NCI-H146 (cell line): ENCODE measurements at regions not wholly inside any gene's neighbourhood (a gene's known extent, or its start where the extent isn't known, plus 50 kb on each side); places are given as distances from the start of the nearest gene placed in this dataset.

Experiments used
- DNase-seq: peaks from one replicate; lab custom pipeline; 2025; lab: John Stamatoyannopoulos, UW

DNA sequence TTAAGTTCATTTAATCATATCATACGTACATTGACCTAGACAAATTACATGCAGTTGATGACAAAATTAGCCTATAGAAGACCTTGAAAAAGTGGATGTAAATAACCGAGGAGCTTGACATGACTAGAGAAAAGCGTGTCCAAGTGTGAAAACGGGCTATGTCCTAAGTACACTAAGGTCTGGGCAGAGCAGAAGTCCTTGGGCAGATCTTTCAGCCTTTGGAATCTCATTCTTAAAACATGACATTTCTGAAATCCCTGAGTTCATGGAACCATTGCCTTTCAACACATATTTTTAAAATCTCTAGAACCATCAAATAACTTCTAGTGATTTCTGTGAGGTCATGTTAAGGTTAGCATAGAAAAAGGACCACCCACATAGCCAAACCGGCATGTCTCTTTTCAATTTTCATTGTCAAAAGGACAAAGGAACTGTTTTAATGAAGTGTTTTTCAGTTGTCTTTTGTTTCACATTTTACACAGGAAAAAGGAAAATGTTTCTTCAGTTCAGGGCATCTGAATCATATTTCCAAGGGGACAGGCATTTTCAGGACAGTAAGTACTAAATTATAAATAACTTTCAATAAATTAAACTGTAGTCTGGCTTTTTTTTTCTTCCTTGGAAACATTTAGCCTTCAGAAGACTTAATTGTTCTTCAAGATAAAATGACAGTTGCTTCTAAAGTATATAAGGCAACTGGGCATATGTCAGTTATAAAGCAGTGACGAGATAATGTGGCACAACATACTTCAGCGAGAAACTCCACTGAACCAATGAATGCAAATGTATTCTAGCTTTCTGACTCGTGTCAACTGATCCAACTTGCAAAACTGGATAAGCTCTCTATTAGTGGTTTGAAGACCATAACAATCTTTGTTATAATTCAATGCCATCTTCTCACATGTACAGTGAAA, 416.8 kb downstream of the NFIB start:
- no peak for DNase-seq

GRCh38 chr9:13896047-13896446, 417.9 kb downstream of the NFIB start:
- no peak for DNase-seq

- no peak for DNase-seq
Observed at GRCh38 chr9:13885258-13885657, 428.7 kb downstream of the NFIB start.

DNA sequence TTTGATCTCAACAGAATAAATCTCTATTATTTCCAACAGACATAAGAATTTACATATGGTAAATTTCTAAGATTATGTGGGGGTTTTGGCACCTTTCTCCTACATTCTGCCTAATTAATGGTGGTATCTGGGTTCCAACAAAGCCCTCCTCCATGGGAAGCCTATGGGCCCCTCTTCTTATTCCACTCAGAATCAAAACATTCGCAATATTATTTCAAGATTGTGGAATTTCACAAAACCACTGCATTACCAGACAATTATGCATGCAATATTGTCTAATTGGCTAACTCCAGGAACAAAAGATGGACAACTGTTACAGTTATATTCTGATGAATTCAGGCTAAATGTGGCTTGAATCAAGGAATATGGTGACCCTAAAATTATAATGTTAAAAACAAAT, 434.0 kb downstream of the NFIB start:
- DNase-seq, result no peak

GRCh38 chr9:13879011-13879410, 434.9 kb downstream of the NFIB start:
- no peak for DNase-seq

- DNase-seq, result no peak
Observed at GRCh38 chr9:13878241-13878711, 435.7 kb downstream of the NFIB start.

- no peak for DNase-seq
Observed at GRCh38 chr9:13876741-13877140, 437.2 kb downstream of the NFIB start.

- no peak for DNase-seq
Observed at GRCh38 chr9:13873203-13873602, 440.7 kb downstream of the NFIB start.

DNA sequence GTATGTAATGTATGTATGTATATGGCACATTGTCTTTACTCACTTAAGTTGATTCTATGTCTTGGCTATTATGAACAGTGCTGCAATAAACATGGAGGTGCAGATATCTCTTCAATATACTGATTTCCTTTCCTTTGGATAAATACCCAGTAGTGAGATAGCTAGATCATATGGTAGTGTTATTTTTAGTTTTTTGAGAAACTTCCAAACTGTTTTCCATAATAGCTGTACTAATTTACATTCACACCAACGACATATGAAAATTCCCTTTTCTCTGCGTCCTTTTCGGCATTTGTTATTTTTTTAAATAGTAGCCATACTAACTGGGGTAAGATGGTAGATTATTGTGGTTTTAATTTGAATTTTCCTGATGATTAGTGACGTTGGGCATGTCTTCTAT, 445.6 kb downstream of the NFIB start:
- DNase-seq, result no peak

GRCh38 chr9:13865869-13866268, 448.1 kb downstream of the NFIB start:
- DNase-seq, result no peak

GRCh38 chr9:13863112-13863511, 450.8 kb downstream of the NFIB start:
- no peak for DNase-seq

GRCh38 chr9:13862654-13863053, 451.3 kb downstream of the NFIB start:
- no peak for DNase-seq

GRCh38 chr9:13860946-13861640, 452.8 kb downstream of the NFIB start:
- no peak for DNase-seq

GRCh38 chr9:13860019-13860418, 453.9 kb downstream of the NFIB start:
- DNase-seq, result no peak

GRCh38 chr9:13857521-13857920, 456.4 kb downstream of the NFIB start:
- DNase-seq, result no peak

DNA sequence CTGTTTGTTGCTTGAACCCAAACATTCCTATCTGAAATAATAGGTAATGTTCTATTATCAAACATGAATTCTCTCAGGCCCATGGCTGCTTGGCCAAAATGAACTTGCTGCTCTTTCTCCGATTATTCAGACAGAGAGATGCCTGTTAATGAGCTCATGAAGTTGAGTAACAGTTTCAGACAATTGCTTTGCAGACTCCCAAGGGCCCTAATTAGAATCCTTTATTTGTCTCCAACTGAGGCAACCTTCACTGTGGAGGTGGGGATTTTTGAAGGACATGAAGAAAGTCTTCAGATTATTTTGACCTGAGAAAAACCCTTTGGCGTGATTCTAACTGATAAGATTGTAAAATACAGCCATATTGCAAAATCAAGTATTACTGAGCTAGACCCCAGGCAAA, 466.7 kb downstream of the NFIB start:
- DNase-seq, result no peak

DNA sequence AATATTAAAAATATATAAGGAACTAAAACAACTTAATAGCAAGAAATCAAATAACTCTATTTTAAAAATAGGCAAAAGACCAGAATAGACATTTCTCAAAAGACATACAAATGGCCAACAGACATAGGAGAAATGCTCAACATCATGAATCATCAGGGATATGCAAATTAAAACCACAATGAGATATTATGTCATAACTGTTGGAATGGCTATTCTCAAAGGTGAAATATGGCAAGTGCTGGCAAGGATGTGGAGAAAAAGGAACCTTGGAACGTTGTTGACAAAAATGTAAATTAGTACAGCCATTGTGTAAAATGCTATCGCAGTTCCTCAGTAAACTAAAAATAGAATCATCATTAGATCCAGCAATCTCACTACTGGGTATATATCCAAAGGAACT, 468.5 kb downstream of the NFIB start:
- DNase-seq, result no peak

DNA sequence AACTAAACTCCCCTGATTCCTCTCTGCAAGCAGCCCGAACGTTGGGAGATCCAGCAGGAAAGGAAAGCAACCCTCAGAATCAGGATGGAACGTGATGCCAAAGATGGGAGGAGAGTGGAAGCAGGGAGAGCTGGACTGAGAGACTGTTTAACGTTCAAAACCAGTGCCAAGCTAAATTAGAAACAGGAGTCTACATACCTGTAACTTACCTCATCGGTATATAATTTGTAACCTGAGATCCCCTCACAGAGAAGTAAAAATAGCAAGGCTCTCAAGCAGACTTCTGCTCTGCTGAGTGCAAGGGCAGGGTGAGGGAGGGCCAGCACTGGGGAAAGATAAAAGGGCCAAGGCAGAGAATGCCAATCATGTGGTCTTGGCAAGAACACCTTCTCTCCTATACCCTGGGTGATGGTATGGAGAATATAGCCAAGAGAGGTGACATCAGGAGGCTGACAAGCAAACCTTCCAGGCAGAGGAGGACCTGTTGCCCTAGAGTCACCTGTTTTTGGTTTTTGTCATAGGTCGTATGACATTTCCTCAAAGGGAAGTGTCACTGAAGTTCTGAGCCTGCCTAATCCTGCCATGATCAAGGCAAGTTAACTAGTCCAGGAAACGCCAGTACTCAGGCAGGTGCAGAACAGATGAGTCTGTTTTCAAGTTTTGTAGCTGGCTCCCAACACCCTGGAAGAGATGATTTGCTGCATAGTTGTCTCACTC, 472.0 kb downstream of the NFIB start:
- DNase-seq, result peak; percentile 66

- no peak for DNase-seq
Observed at GRCh38 chr9:13832446-13832845, 481.5 kb downstream of the NFIB start.

DNA sequence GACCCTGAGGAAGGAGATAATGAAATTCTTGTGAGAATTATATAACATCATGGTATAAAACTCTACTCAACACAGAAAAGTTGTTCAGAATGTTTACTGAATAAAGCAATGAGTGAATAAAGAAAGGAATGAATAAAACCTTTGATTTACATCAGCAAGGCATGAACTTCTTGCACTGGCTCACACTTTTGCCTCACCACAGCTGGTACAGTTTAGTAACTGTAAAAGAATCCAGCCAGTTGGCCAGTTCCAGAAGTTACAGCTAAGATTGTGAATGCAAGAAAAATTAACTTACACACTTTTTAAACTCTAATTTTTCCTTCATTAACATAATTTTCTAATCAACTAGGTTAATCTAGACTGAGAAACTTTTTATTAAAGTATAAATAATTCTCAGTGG, 490.9 kb downstream of the NFIB start:
- DNase-seq, result no peak

- DNase-seq, result no peak
Observed at GRCh38 chr9:13817754-13818278, 496.1 kb downstream of the NFIB start.

- no peak for DNase-seq
Observed at GRCh38 chr9:13816837-13817236, 497.1 kb downstream of the NFIB start.
